GM12875 (cell line): ENCODE measurements at regions not wholly inside any gene's neighbourhood (a gene's known extent, or its start where the extent isn't known, plus 50 kb on each side); places are given as distances from the start of the nearest gene placed in this dataset.

Source experiments
- H3K4me3 ChIP-seq: one replicate; pipeline ENCODE4 v1.5.1; 2011; ENCODE audit warnings: low read depth, low read length, control low read depth
- TF ChIP-seq, protein P1 (sequence below): IDR thresholded peaks from 2 replicates; pipeline ENCODE4 v1.5.1; 2011; ENCODE audit warnings: low read depth, mild to moderate bottlenecking, control low read depth, inconsistent platforms, low read length, moderate library complexity, borderline replicate concordance; ENCODE audit not compliant: insufficient read depth

DNA sequence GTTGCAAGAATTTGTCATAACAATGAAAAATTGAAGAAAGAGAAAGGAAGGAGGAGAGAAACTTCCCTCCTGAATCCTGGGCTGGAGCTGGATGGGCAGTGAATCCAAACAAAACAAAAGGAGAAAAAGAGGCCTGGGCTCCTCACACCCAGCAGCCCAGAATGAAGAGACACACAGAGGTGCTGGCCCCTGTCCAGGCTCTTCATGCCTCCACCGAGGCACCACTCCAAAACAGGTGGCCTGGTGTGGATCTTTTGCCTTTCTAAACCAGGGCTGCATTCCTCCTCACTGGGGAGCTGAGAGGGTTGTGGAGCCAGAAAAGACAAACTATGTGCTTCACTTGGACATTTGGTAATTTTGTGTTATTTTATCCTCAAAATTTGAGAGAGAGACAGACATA lies 76.0 kb downstream of the FAM124B start:
- H3K4me3 ChIP-seq = no peak overlapping the region
- TF ChIP-seq, protein P1, sequence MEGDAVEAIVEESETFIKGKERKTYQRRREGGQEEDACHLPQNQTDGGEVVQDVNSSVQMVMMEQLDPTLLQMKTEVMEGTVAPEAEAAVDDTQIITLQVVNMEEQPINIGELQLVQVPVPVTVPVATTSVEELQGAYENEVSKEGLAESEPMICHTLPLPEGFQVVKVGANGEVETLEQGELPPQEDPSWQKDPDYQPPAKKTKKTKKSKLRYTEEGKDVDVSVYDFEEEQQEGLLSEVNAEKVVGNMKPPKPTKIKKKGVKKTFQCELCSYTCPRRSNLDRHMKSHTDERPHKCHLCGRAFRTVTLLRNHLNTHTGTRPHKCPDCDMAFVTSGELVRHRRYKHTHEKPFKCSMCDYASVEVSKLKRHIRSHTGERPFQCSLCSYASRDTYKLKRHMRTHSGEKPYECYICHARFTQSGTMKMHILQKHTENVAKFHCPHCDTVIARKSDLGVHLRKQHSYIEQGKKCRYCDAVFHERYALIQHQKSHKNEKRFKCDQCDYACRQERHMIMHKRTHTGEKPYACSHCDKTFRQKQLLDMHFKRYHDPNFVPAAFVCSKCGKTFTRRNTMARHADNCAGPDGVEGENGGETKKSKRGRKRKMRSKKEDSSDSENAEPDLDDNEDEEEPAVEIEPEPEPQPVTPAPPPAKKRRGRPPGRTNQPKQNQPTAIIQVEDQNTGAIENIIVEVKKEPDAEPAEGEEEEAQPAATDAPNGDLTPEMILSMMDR = no peak

DNA sequence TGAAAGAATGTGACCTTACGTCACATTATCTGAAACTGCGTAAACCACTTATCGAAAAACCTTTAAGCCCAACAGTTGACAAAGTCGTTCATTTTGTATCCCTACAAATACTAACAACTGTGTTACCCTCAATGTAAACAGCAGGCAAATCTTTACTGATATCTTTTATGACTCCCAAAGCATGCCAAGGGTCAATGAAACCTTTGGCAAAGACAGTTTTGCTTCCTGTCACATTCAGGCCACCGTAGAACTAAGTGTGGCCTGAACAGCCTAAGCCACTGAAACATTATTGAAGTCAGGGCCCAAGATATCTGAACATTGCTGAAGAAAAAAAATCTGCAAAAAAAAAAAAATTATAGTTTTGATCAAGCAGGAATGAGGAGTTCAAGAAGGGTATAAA lies 77.3 kb downstream of the FAM124B start:
- TF ChIP-seq, protein P1 = no peak
- no peak overlapping the region for H3K4me3 ChIP-seq

DNA sequence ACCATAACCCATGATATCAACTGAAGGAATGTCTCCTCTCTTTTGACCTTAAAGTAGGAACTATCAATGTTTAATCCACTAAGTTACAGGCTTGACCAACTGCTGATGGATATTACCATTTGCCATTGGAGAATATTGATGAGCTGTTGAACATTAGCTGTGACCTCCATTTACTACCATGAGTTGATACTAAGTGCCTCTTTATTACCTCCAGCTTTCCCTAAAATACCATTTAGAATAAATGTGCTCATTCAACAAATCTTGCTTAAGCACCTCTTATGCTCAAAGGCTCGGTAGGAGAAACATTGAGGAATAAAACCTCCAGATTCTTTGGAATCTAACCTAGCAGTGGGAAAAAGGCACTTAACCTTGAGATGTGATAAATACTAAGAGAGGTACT lies 81.2 kb downstream of the FAM124B start:
- no peak overlapping the region for H3K4me3 ChIP-seq
- TF ChIP-seq, protein P1 = no peak

DNA sequence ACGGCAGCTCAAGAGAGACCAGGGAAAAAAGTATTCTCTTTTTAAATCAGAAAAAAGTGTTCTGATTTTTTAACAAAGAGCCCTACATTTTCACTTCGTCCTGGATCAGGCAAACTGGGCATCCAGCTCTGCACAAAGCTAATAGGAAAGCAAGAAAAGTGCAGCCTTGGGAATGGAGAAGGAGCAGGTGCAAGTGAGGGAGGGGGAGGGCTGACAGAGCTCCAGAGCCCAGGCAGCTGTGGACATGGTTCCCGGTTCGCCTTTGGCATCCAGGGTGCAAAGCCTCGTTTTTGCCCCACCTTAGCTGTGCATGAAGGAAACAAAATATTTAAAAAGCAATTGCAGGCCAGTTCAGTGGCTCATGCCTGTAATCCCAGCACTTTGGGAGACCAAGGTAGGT lies 82.2 kb downstream of the FAM124B start:
- no peak overlapping the region for H3K4me3 ChIP-seq
- TF ChIP-seq, protein P1 = no peak

DNA sequence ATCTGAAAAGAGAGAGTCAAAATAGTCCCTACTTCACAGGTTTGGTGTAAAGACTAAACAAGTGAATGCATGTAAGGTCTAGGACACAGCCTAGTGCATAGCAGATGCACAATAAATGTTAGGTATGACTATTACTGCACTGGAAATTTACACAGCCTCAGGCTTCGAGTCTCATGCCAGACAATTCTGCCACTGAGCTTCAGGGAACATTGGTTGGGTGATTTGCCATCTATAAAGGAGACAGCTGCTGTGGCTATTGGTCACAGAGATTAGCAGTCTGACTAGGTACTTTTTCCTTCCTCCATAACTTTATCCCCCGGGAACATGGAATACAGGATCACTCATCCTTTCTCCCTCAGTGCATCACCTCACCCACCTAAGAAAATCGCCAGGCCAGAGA lies 89.2 kb downstream of the FAM124B start:
- TF ChIP-seq, protein P1 = no peak
- H3K4me3 ChIP-seq = no peak overlapping the region

DNA sequence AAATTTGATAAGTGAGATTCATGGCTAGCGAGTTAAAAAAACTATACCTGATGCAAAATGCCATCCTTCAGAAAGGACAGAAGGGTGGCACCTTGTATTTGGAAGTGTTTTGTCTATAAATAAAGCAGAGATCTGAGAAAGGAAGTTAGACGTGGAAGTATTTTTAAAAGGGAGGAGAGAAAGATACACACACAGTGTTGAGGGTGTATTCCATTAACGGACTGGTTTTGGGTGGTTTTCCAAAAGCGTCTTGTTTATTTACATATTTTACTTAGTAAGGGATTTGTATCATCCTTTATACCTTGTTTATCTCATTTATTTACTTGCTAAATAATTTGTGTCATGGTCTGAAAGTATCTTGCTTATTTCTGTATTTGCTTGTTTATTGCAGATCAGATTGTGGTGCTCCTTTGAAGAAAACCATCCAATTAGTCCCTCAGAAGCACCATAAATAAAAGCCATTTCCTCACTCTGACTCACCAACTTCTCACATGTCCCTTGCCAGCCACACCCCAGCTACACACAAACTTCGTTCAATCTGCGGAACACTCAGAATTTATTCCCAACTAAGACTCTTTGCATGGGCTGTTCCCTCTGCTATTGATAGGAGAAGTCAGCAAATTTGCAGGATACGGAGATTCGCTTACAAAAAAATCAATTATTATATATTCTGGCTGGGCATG lies 90.8 kb downstream of the FAM124B start:
- no peak overlapping the region for H3K4me3 ChIP-seq
- TF ChIP-seq, protein P1 = no peak

DNA sequence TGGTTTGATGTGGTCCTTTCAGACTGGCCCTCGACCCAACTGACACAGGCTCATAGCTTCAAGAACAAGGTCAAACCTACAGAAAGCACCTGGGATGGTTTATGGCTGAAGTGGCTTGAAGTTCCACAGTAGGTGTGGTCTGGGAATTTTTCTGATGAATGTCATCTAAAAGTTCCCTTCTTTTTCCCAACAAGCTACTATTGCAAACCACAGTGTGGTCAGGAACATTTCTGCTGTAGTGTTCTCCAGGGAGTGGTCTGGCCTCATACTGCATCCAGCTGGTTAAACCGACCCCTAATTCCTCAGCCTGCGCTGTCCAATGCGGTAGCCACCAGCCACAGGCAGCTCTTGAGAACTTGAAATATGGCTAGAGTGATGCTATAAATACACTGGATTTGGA lies 92.7 kb downstream of the FAM124B start:
- TF ChIP-seq, protein P1 = no peak
- no peak overlapping the region for H3K4me3 ChIP-seq
